Tibial nerve (tissue), 4 donors: ENCODE measurements at regions not wholly inside any gene's neighbourhood (a gene's known extent, or its start where the extent isn't known, plus 50 kb on each side); places are given as distances from the start of the nearest gene placed in this dataset.
A peak's percentile ranks its signal among the peaks of the same experiment; 100 is the strongest.

Experiments used
- DNase-seq, 2 donors: peaks; one replicate each; pipeline ENCODE4 v3.0.0-alpha.2; 2019; ENCODE audit warnings: low spot score in 2 of 2
- H3K27ac ChIP-seq, 4 donors: fragments of 200-600 bp; sonication (generic) in 3 of 4; one replicate each; pipeline ENCODE4 v1.5.1; 2017 to 2019; ENCODE audit warnings: mild to moderate bottlenecking in 1 of 4
- H3K27me3 ChIP-seq, 2 donors: fragments of 200-600 bp; sonication (generic) in 1 of 2; one replicate each; pipeline versions ENCODE4 v1.5.1 to v1.6.0; 2017 to 2019
- H3K36me3 ChIP-seq, 3 donors: fragments of 200-600 bp; sonication (generic); one replicate each; pipeline ENCODE4 v1.5.1; 2018 to 2019
- H3K4me1 ChIP-seq, 4 donors: fragments of 200-600 bp; sonication (generic) in 3 of 4; one replicate each; pipeline ENCODE4 v1.5.1; 2017 to 2019
- H3K4me3 ChIP-seq, 4 donors: fragments of 200-600 bp; sonication (generic) in 3 of 4; one replicate each; pipeline ENCODE4 v1.5.1; 2017 to 2019; ENCODE audit warnings: mild to moderate bottlenecking in 1 of 4, moderate library complexity in 1 of 4
- H3K9me3 ChIP-seq, 4 donors: fragments of 200-600 bp; sonication (generic) in 3 of 4; one replicate each; pipeline ENCODE4 v1.5.1; 2017 to 2019
- CTCF ChIP-seq, 5 experiments: fragments of 200-600 bp in 3 of 5; fragments of 450-650 bp in 2 of 5; sonication (generic) in 3 of 5; IDR thresholded peaks; one replicate each; pipeline ENCODE4 v1.5.1; 2016 to 2019; ENCODE audit warnings: antibody characterized with exemption in 5 of 5, mild to moderate bottlenecking in 3 of 5, moderate library complexity in 2 of 5
- EP300 ChIP-seq, 2 donors: sonication (generic); formaldehyde crosslinking; IDR thresholded peaks; one replicate each; pipeline ENCODE4 v1.6.1; 2017; ENCODE audit warnings: antibody characterized with exemption in 2 of 2, mild to moderate bottlenecking in 1 of 2
- POLR2A ChIP-seq, 2 donors: fragments of 450-650 bp; IDR thresholded peaks; one replicate each; pipeline ENCODE4 v1.6.1; 2017; ENCODE audit warnings: antibody characterized with exemption in 2 of 2, mild to moderate bottlenecking in 2 of 2, moderate library complexity in 2 of 2
- WGBS, 2 donors: methylation state at CpG; one replicate each; pipeline ENCODE4 v1.1.5; 2018; 5-methylcytosine and 5-hydroxymethylcytosine counted together

- 17 to 19% methylated on average over 7 of the region's 7 CpGs for WGBS, 2 donors
- no peak overlapping the region for H3K4me3 ChIP-seq
- no peaks in the 10 kb centered on the region for H3K27me3 ChIP-seq
- no peaks in the 10 kb centered on the region for H3K9me3 ChIP-seq
- H3K36me3 ChIP-seq: peaks cover 0 to 34% (median 0%) of the 10 kb centered on the region in 3 donors
- TF ChIP-seq EP300 (IDR thresholded peaks at IDR 0.05) (no peak), CTCF (IDR thresholded peaks at IDR 0.05) (peak; percentile 53 to 78 (median 68))
- peak overlapping the region in 2 of 4 donors; percentile 5 to 47 for H3K27ac ChIP-seq
- DNase-seq: no peak
- H3K4me1 ChIP-seq: peaks cover 4 to 97% (median 37%) of the 10 kb centered on the region in 4 donors
Observed at GRCh38 chr1:65059930-65060538, 88.0 kb upstream of the AK4 start.

DNA sequence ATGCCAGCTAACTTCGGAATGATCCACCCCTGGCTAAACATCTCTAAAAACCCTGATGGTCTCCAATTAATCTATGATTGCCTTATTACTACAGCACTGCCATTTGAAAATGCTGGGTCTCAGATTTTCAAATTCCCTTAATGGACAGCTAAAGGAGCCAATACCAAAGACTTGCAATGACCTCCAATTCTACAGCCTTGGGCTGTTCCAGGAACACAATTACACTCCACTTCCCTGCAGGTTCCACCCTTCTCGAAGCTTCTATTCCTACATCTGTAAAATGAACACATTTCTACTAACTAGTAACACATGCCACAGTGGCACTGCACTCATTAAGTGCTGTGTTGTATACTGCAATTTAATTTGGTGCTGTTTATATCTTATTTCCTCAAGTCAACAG, 85.7 kb upstream of the AK4 start:
- 67 to 69% methylated on average over 2 of the region's 2 CpGs for WGBS, 2 donors
- H3K4me3 ChIP-seq: no peak overlapping the region
- H3K27ac ChIP-seq: peak overlapping the region in 2 of 4 donors; percentile 16 to 47

DNA sequence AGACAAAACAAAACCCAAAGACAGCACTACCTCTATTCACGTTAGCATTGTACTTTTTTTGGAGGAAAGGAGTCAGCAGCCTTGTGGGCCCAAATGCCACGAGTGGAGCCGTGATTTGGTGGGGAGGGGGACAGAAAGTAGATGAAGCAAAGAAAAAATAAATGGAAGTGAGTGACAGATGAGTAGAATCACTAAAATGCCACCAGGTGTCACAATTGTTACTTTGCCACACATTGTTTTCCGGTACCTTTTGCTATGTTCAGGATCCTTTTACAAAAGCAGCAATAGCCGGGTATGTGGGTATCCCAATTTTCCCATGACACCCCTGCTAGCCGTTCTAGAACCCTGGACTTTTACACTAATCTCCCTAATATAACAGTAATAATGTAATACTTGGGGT, 85.0 kb upstream of the AK4 start:
- Histone ChIP-seq H3K4me1 (peaks cover 4 to 79% (median 42%) of the 10 kb centered on the region in 4 donors), H3K9me3 (no peaks in the 10 kb centered on the region), H3K4me3 (no peak overlapping the region), H3K27me3 (no peaks in the 10 kb centered on the region), H3K36me3 (peaks cover 0 to 5% (median 0%) of the 10 kb centered on the region in 3 donors), H3K27ac (peak overlapping the region in 1 of 4 donors; percentile 16)
- DNase-seq: no peak
- TF ChIP-seq POLR2A (IDR thresholded peaks at IDR 0.05): no peak
- peak in 1 of 5 experiments; percentile 19 for TF ChIP-seq CTCF (IDR thresholded peaks at IDR 0.05)
- WGBS, 2 donors: 68 to 72% methylated on average over 6 of the region's 6 CpGs

More for the DNA sequence above, 85.7 kb upstream of the AK4 start:
- no peaks in the 10 kb centered on the region for H3K9me3 ChIP-seq
- TF ChIP-seq POLR2A (IDR thresholded peaks at IDR 0.05): no peak
- TF ChIP-seq CTCF (IDR thresholded peaks at IDR 0.05): no peak
- TF ChIP-seq EP300 (IDR thresholded peaks at IDR 0.05): no peak
- no peak for DNase-seq
- H3K36me3 ChIP-seq: peaks cover 0 to 12% (median 0%) of the 10 kb centered on the region in 3 donors
- no peaks in the 10 kb centered on the region for H3K27me3 ChIP-seq
- H3K4me1 ChIP-seq: peaks cover 4 to 86% (median 42%) of the 10 kb centered on the region in 4 donors

- no peaks in the 10 kb centered on the region for H3K27me3 ChIP-seq
- peak overlapping the region; percentile 52 to 88 (median 68) for H3K4me3 ChIP-seq
- DNase-seq: no peak
- H3K4me1 ChIP-seq: peaks cover 0 to 72% (median 37%) of the 10 kb centered on the region in 4 donors
- TF ChIP-seq POLR2A (IDR thresholded peaks at IDR 0.05) (no peak), CTCF (IDR thresholded peaks at IDR 0.05) (no peak), EP300 (IDR thresholded peaks at IDR 0.05) (no peak)
- H3K36me3 ChIP-seq: no peaks in the 10 kb centered on the region
- H3K9me3 ChIP-seq: no peaks in the 10 kb centered on the region
- peak overlapping the region; percentile 96 to 100 (median 97) for H3K27ac ChIP-seq
Observed at GRCh38 chr1:65064981-65065380, 83.0 kb upstream of the AK4 start.

- peak in 1 of 2 donors; percentile 34 for DNase-seq
- H3K27ac ChIP-seq: peak overlapping the region; percentile 96 to 100 (median 97)
- 12 to 13% methylated on average over 16 of the region's 16 CpGs for whole genome bisulfite sequencing, 2 donors
- peaks cover 0 to 67% (median 35%) of the 10 kb centered on the region in 4 donors for H3K4me1 ChIP-seq
- H3K27me3 ChIP-seq: no peaks in the 10 kb centered on the region
- H3K4me3 ChIP-seq: peak overlapping the region; percentile 52 to 88 (median 68)
- H3K36me3 ChIP-seq: no peaks in the 10 kb centered on the region
- TF ChIP-seq EP300 (IDR thresholded peaks at IDR 0.05) (no peak), POLR2A (IDR thresholded peaks at IDR 0.05) (no peak), CTCF (IDR thresholded peaks at IDR 0.05) (no peak)
- no peaks in the 10 kb centered on the region for H3K9me3 ChIP-seq
Observed at GRCh38 chr1:65065524-65066418, 82.2 kb upstream of the AK4 start.
